ENCODE measurements at regions not wholly inside any gene's neighbourhood (a gene's known extent, or its start where the extent isn't known, plus 50 kb on each side); places are given as distances from the start of the nearest gene placed in this dataset.

- DNase-seq (ENCODE audit: low spot score): no peak
- WGBS, 2 donors (ENCODE audit: extremely low coverage in 2 of 2, insufficient read length in 2 of 2, insufficient replicate concordance in 1 of 2): no CpG with 5 or more reads among the region's 3 CpGs
Measured at GRCh38 chr20:11132819-11133415, 459.1 kb upstream of the JAG1 start.

DNA sequence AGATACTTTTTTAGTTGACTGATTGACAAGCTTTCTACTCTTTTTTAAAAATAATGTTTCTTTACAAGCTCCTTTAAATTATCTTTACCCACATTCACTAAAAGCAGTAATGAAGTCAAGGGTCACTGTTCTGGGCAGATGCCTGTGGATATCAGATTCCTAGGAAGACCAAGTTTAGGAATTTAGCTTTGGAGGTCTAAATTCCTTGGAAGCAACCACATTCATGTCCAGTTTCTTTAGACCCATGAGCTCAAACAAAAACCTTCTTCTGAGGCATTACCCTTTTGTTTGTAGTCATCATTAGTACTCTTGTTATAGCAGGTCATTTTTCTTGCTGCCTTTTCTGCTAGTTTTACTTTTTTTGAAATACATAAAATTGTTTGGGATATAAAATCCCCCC lies 462.9 kb upstream of the JAG1 start:
- H3K36me3 ChIP-seq (replicated peaks in 1 of 2; ENCODE audit: control insufficient read depth in 2 of 2, insufficient read depth in 2 of 2, low read length in 2 of 2): no peaks in the 10 kb centered on the region
- no peak overlapping the region for H3K18ac ChIP-seq (ENCODE audit: low read length)
- no peak overlapping the region for H2AFZ ChIP-seq (ENCODE audit: low read length)
- H2BK120ac ChIP-seq (ENCODE audit: low read depth, low read length): no peak overlapping the region
- H2BK5ac ChIP-seq (ENCODE audit: low read length): no peak overlapping the region
- no peak overlapping the region for H3K23ac ChIP-seq (ENCODE audit: low read depth, low read length, poor library complexity)
- H3K4me2 ChIP-seq (ENCODE audit: insufficient read depth, low read length, poor library complexity, severe bottlenecking): no peak overlapping the region
- no peaks in the 10 kb centered on the region for H3K79me1 ChIP-seq (ENCODE audit: low read depth, low read length)
- no peak overlapping the region for H3K14ac ChIP-seq (ENCODE audit: low read length)
- H3K27ac ChIP-seq (replicated peaks; ENCODE audit: low read length): no peak overlapping the region
- no peak overlapping the region for H3K4ac ChIP-seq (ENCODE audit: low read length)
- no peak overlapping the region for H2BK15ac ChIP-seq (ENCODE audit: low read length)
- H3K4me3 ChIP-seq (ENCODE audit: low read length in 2 of 2): no peak overlapping the region
- H3K4me1 ChIP-seq (ENCODE audit: control insufficient read depth in 2 of 2, insufficient read depth in 1 of 2, low read depth in 1 of 2, low read length in 2 of 2): peaks cover 3 to 7% of the 10 kb centered on the region in 2 donors
- H4K8ac ChIP-seq (ENCODE audit: low read depth, low read length): no peak overlapping the region
- H2BK12ac ChIP-seq (ENCODE audit: low read length): no peak overlapping the region
- DNase-seq (ENCODE audit: low spot score): no peak
- H3K9me3 ChIP-seq (replicated peaks in 1 of 2; ENCODE audit: control insufficient read depth in 2 of 2, insufficient read depth in 1 of 2, low read depth in 1 of 2, low read length in 2 of 2): no peaks in the 10 kb centered on the region
- no peaks in the 10 kb centered on the region for H3K27me3 ChIP-seq (ENCODE audit: control insufficient read depth in 3 of 3, insufficient read depth in 3 of 3, low read depth in 1 of 3, low read length in 3 of 3)
- H3K9ac ChIP-seq (ENCODE audit: low read depth, low read length, poor library complexity): no peak overlapping the region
- H4K91ac ChIP-seq (ENCODE audit: low read depth, low read length, poor library complexity): no peak overlapping the region
- no peak overlapping the region for H2AK5ac ChIP-seq (ENCODE audit: low read depth, low read length)

More at GRCh38 chr20:11132819-11133415, 459.1 kb upstream of the JAG1 start:
- Histone ChIP-seq H2BK15ac (ENCODE audit: low read length) (no peak overlapping the region), H3K36me3 (replicated peaks in 1 of 2; ENCODE audit: control insufficient read depth in 2 of 2, insufficient read depth in 2 of 2, low read length in 2 of 2) (no peaks in the 10 kb centered on the region), H2BK12ac (ENCODE audit: low read length) (no peak overlapping the region), H3K14ac (ENCODE audit: low read length) (no peak overlapping the region), H3K9ac (ENCODE audit: low read depth, low read length, poor library complexity) (no peak overlapping the region), H3K23ac (ENCODE audit: low read depth, low read length, poor library complexity) (no peak overlapping the region), H3K27ac (replicated peaks; ENCODE audit: low read length) (no peak overlapping the region), H3K18ac (ENCODE audit: low read length) (no peak overlapping the region), H3K27me3 (ENCODE audit: control insufficient read depth in 3 of 3, insufficient read depth in 3 of 3, low read depth in 1 of 3, low read length in 3 of 3) (no peaks in the 10 kb centered on the region), H3K79me1 (ENCODE audit: low read depth, low read length) (no peaks in the 10 kb centered on the region), H3K4ac (ENCODE audit: low read length) (no peak overlapping the region), H2AK5ac (ENCODE audit: low read depth, low read length) (no peak overlapping the region), H3K4me1 (ENCODE audit: control insufficient read depth in 2 of 2, insufficient read depth in 1 of 2, low read depth in 1 of 2, low read length in 2 of 2) (peaks cover 1 to 7% of the 10 kb centered on the region in 2 donors), H3K4me3 (ENCODE audit: low read length in 2 of 2) (no peak overlapping the region), H2AFZ (ENCODE audit: low read length) (no peak overlapping the region), H3K9me3 (replicated peaks in 1 of 2; ENCODE audit: control insufficient read depth in 2 of 2, insufficient read depth in 1 of 2, low read depth in 1 of 2, low read length in 2 of 2) (no peaks in the 10 kb centered on the region), H4K91ac (ENCODE audit: low read depth, low read length, poor library complexity) (no peak overlapping the region), H4K8ac (ENCODE audit: low read depth, low read length) (no peak overlapping the region), H2BK120ac (ENCODE audit: low read depth, low read length) (no peak overlapping the region), H2BK5ac (ENCODE audit: low read length) (no peak overlapping the region), H3K4me2 (ENCODE audit: insufficient read depth, low read length, poor library complexity, severe bottlenecking) (no peak overlapping the region)

DNA sequence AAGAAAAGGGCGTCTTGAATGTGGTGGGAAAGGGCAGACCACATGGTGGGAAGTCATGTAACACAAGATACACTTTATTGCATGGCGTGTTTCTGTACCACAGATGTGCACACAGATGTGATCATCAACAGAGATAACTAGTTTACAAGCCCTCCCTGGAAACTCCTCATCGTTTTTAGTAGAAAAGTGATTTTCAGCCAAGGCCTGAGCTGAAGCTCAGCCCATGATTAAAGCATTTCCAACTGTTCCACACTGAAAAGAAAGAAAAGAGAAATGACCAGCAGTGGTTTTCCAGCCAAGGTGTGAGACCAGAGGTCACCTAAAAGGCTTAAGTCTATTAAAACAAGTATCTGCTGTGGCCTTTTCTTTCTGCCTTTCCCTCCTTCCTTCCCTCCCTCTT lies 463.9 kb upstream of the JAG1 start:
- Histone ChIP-seq H3K4me3 (ENCODE audit: low read length in 2 of 2) (no peak overlapping the region), H3K23ac (ENCODE audit: low read depth, low read length, poor library complexity) (no peak overlapping the region), H4K8ac (ENCODE audit: low read depth, low read length) (no peak overlapping the region), H2AK5ac (ENCODE audit: low read depth, low read length) (no peak overlapping the region), H3K18ac (ENCODE audit: low read length) (no peak overlapping the region), H3K4me2 (ENCODE audit: insufficient read depth, low read length, poor library complexity, severe bottlenecking) (no peak overlapping the region), H3K14ac (ENCODE audit: low read length) (no peak overlapping the region), H2BK15ac (ENCODE audit: low read length) (no peak overlapping the region), H3K4me1 (ENCODE audit: control insufficient read depth in 2 of 2, insufficient read depth in 1 of 2, low read depth in 1 of 2, low read length in 2 of 2) (peaks cover 1 to 7% of the 10 kb centered on the region in 2 donors), H3K4ac (ENCODE audit: low read length) (no peak overlapping the region), H2AFZ (ENCODE audit: low read length) (no peak overlapping the region), H3K9ac (ENCODE audit: low read depth, low read length, poor library complexity) (no peak overlapping the region), H2BK5ac (ENCODE audit: low read length) (no peak overlapping the region), H3K9me3 (replicated peaks in 1 of 2; ENCODE audit: control insufficient read depth in 2 of 2, insufficient read depth in 1 of 2, low read depth in 1 of 2, low read length in 2 of 2) (no peaks in the 10 kb centered on the region), H2BK120ac (ENCODE audit: low read depth, low read length) (no peak overlapping the region), H2BK12ac (ENCODE audit: low read length) (no peak overlapping the region), H3K27me3 (ENCODE audit: control insufficient read depth in 3 of 3, insufficient read depth in 3 of 3, low read depth in 1 of 3, low read length in 3 of 3) (no peaks in the 10 kb centered on the region), H3K36me3 (replicated peaks in 1 of 2; ENCODE audit: control insufficient read depth in 2 of 2, insufficient read depth in 2 of 2, low read length in 2 of 2) (no peaks in the 10 kb centered on the region), H3K79me1 (ENCODE audit: low read depth, low read length) (no peaks in the 10 kb centered on the region), H4K91ac (ENCODE audit: low read depth, low read length, poor library complexity) (no peak overlapping the region), H3K27ac (replicated peaks; ENCODE audit: low read length) (no peak overlapping the region)
- no CpG with 5 or more reads among the region's 3 CpGs for WGBS, 2 donors (ENCODE audit: extremely low coverage in 2 of 2, insufficient read length in 2 of 2, insufficient replicate concordance in 1 of 2)
- DNase-seq (ENCODE audit: low spot score): no peak

DNA sequence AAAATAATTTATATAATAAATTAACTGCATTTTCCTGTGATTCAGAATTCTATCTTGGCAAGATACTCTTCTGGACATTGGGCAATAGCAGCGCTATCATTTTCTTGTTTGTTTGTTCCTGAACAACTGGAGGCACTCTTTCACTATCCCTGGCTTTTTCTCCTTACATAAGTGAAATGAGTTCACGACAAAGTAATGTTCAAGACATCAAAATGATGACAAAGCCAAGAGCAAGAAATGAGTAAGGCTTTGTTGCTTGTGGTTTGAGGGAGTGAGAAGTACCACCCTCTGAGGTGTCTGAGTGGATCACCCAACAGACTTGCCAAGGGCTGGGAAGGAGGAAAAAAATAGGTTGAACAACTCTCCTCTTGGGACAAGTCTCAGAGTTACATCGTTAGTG lies 466.6 kb upstream of the JAG1 start:
- Histone ChIP-seq H3K4ac (ENCODE audit: low read length) (no peak overlapping the region), H2BK120ac (ENCODE audit: low read depth, low read length) (no peak overlapping the region), H3K4me1 (ENCODE audit: control insufficient read depth in 2 of 2, insufficient read depth in 1 of 2, low read depth in 1 of 2, low read length in 2 of 2) (peaks cover 1 to 7% of the 10 kb centered on the region in 2 donors), H3K4me3 (ENCODE audit: low read length in 2 of 2) (no peak overlapping the region), H3K9me3 (replicated peaks in 1 of 2; ENCODE audit: control insufficient read depth in 2 of 2, insufficient read depth in 1 of 2, low read depth in 1 of 2, low read length in 2 of 2) (no peaks in the 10 kb centered on the region), H4K8ac (ENCODE audit: low read depth, low read length) (no peak overlapping the region), H2BK12ac (ENCODE audit: low read length) (no peak overlapping the region), H2AK5ac (ENCODE audit: low read depth, low read length) (no peak overlapping the region), H3K27me3 (ENCODE audit: control insufficient read depth in 3 of 3, insufficient read depth in 3 of 3, low read depth in 1 of 3, low read length in 3 of 3) (no peaks in the 10 kb centered on the region), H3K18ac (ENCODE audit: low read length) (no peak overlapping the region), H3K9ac (ENCODE audit: low read depth, low read length, poor library complexity) (no peak overlapping the region), H3K23ac (ENCODE audit: low read depth, low read length, poor library complexity) (no peak overlapping the region), H3K4me2 (ENCODE audit: insufficient read depth, low read length, poor library complexity, severe bottlenecking) (no peak overlapping the region), H2AFZ (ENCODE audit: low read length) (no peak overlapping the region), H3K14ac (ENCODE audit: low read length) (no peak overlapping the region), H2BK5ac (ENCODE audit: low read length) (no peak overlapping the region), H4K91ac (ENCODE audit: low read depth, low read length, poor library complexity) (no peak overlapping the region), H3K36me3 (replicated peaks in 1 of 2; ENCODE audit: control insufficient read depth in 2 of 2, insufficient read depth in 2 of 2, low read length in 2 of 2) (no peaks in the 10 kb centered on the region), H3K79me1 (ENCODE audit: low read depth, low read length) (no peaks in the 10 kb centered on the region), H3K27ac (replicated peaks; ENCODE audit: low read length) (no peak overlapping the region), H2BK15ac (ENCODE audit: low read length) (no peak overlapping the region)
- DNase-seq (ENCODE audit: low spot score): no peak
- WGBS, 2 donors (ENCODE audit: extremely low coverage in 2 of 2, insufficient read length in 2 of 2, insufficient replicate concordance in 1 of 2): no CpG with 5 or more reads among the region's 3 CpGs

Measured in neuronal stem cell (in vitro differentiated cells).